ENCODE measurements at regions not wholly inside any gene's neighbourhood (a gene's known extent, or its start where the extent isn't known, plus 50 kb on each side); places are given as distances from the start of the nearest gene placed in this dataset.
"Not testable (repeated sequence)": the region's sequence is repeated elsewhere in the genome, so short reads cannot be mapped to it uniquely, and the experiment has no call there.

- DNase-seq (ENCODE audit: low read depth) = no peak
- H3K4me3 ChIP-seq (ENCODE audit: low read depth, low read length) = no peak overlapping the region
- TF ChIP-seq CTCF (IDR thresholded peaks at IDR 0.05; ENCODE audit: insufficient read depth, low read depth, low read length) = no peak
Observed at GRCh38 chr9:1879501-1879900, 135.6 kb upstream of the SMARCA2 start.

- no peak for DNase-seq (ENCODE audit: low read depth)
- no peak for TF ChIP-seq CTCF (IDR thresholded peaks at IDR 0.05; ENCODE audit: insufficient read depth, low read depth, low read length)
- H3K4me3 ChIP-seq (ENCODE audit: low read depth, low read length) = no peak overlapping the region
Observed at GRCh38 chr9:1880038-1880565, 135.0 kb upstream of the SMARCA2 start.

GRCh38 chr9:1881708-1882295, 133.3 kb upstream of the SMARCA2 start:
- DNase-seq (ENCODE audit: low read depth) = no peak
- H3K4me3 ChIP-seq (ENCODE audit: low read depth, low read length) = no peak overlapping the region
- TF ChIP-seq CTCF (IDR thresholded peaks at IDR 0.05; ENCODE audit: insufficient read depth, low read depth, low read length) = no peak

- no peak for TF ChIP-seq CTCF (IDR thresholded peaks at IDR 0.05; ENCODE audit: insufficient read depth, low read depth, low read length)
- DNase-seq (ENCODE audit: low read depth) = no peak
- no peak overlapping the region for H3K4me3 ChIP-seq (ENCODE audit: low read depth, low read length)
Observed at GRCh38 chr9:1882711-1883403, 132.3 kb upstream of the SMARCA2 start.

- no peak for DNase-seq (ENCODE audit: low read depth)
- no peak for TF ChIP-seq CTCF (IDR thresholded peaks at IDR 0.05; ENCODE audit: insufficient read depth, low read depth, low read length)
- no peak overlapping the region for H3K4me3 ChIP-seq (ENCODE audit: low read depth, low read length)
Observed at GRCh38 chr9:1890201-1890600, 124.9 kb upstream of the SMARCA2 start.

GRCh38 chr9:1890816-1891215, 124.3 kb upstream of the SMARCA2 start:
- no peak overlapping the region for H3K4me3 ChIP-seq (ENCODE audit: low read depth, low read length)
- TF ChIP-seq CTCF (IDR thresholded peaks at IDR 0.05; ENCODE audit: insufficient read depth, low read depth, low read length) = no peak
- DNase-seq (ENCODE audit: low read depth) = no peak

GRCh38 chr9:1903080-1903704, 112.0 kb upstream of the SMARCA2 start:
- H3K4me3 ChIP-seq (ENCODE audit: low read depth, low read length); DNase-seq (ENCODE audit: low read depth): not testable (repeated sequence)

Measured in fibroblast of villous mesenchyme (primary cell).